ENCODE measurements at regions not wholly inside any gene's neighbourhood (a gene's known extent, or its start where the extent isn't known, plus 50 kb on each side); places are given as distances from the start of the nearest gene placed in this dataset.

GRCh38 chr2:5834501-5834900 is 142.3 kb downstream of the SOX11 start:
- H3K27me3 Mint-ChIP-seq (ENCODE audit: low read depth) = peaks cover 14% of the 10 kb centered on the region
- DNase-seq (ENCODE audit: low spot score) (no peak), ATAC-seq (no peak)
- ChIA-PET CTCF (no interaction called here), POLR2A (no interaction called here)
- no peak overlapping the region for H3K27ac Mint-ChIP-seq
- TF ChIP-seq SOX15 (CRISPR knock-in tag; IDR thresholded peaks at IDR 0.05) (no peak), IRF2 (CRISPR knock-in tag; IDR thresholded peaks at IDR 0.05; ENCODE audit: borderline replicate concordance, low read depth) (no peak), SMAD3 (CRISPR knock-in tag; IDR thresholded peaks at IDR 0.05; ENCODE audit: borderline replicate concordance) (no peak)
- H3K9me3 Mint-ChIP-seq = peaks cover 55% of the 10 kb centered on the region
- peaks cover 45% of the 10 kb centered on the region for H3K36me3 Mint-ChIP-seq
- no peaks in the 10 kb centered on the region for H3K4me1 Mint-ChIP-seq
- H3K4me3 Mint-ChIP-seq = no peak overlapping the region

GRCh38 chr2:5839550-5839949 is 147.4 kb downstream of the SOX11 start:
- ATAC-seq = no peak
- no peak overlapping the region for H3K27ac Mint-ChIP-seq
- CTCF ChIA-PET = no interaction called here

More at GRCh38 chr2:5839550-5839949, 147.4 kb downstream of the SOX11 start:
- Mint-ChIP-seq H3K4me3 (no peak overlapping the region), H3K36me3 (peaks cover 52% of the 10 kb centered on the region), H3K9me3 (peaks cover 54% of the 10 kb centered on the region), H3K27me3 (ENCODE audit: low read depth) (peaks cover 15% of the 10 kb centered on the region), H3K4me1 (no peaks in the 10 kb centered on the region)
- TF ChIP-seq TP53 (CRISPR knock-in tag; IDR thresholded peaks at IDR 0.05) (no peak), ZNF512 (CRISPR knock-in tag; IDR thresholded peaks at IDR 0.05; ENCODE audit: borderline replicate concordance) (no peak), ZBTB43 (CRISPR knock-in tag; IDR thresholded peaks at IDR 0.05) (no peak), JAZF1 (CRISPR knock-in tag; IDR thresholded peaks at IDR 0.05) (no peak), USF2 (CRISPR knock-in tag; IDR thresholded peaks at IDR 0.05) (no peak), ZNF281 (CRISPR knock-in tag; IDR thresholded peaks at IDR 0.05) (no peak), ERG (CRISPR knock-in tag; IDR thresholded peaks at IDR 0.05) (no peak)
- POLR2A ChIA-PET = no interaction called here
- DNase-seq (ENCODE audit: low spot score) = no peak

Data from WTC11 (cell line).